Suprapubic skin (tissue), 4 donors: ENCODE measurements at regions not wholly inside any gene's neighbourhood (a gene's known extent, or its start where the extent isn't known, plus 50 kb on each side); places are given as distances from the start of the nearest gene placed in this dataset.
"Not testable (repeated sequence)": the region's sequence is repeated elsewhere in the genome, so short reads cannot be mapped to it uniquely, and the experiment has no call there.

Experiments used
- DNase-seq, 2 donors: peaks; one replicate each; pipeline ENCODE4 v3.0.0-alpha.2; 2019; ENCODE audit warnings: low spot score in 2 of 2
- H3K27ac ChIP-seq: fragments of 200-600 bp; sonication (generic); one replicate; pipeline ENCODE4 v1.5.1; 2019
- H3K27me3 ChIP-seq: fragments of 200-600 bp; sonication (generic); one replicate; pipeline ENCODE4 v1.5.1; 2019
- H3K36me3 ChIP-seq: fragments of 200-600 bp; sonication (generic); one replicate; pipeline ENCODE4 v1.5.1; 2019
- H3K4me1 ChIP-seq: fragments of 200-600 bp; sonication (generic); one replicate; pipeline ENCODE4 v1.5.1; 2019
- H3K4me3 ChIP-seq: fragments of 200-600 bp; sonication (generic); one replicate; pipeline ENCODE4 v1.5.1; 2019; ENCODE audit warnings: mild to moderate bottlenecking
- H3K9me3 ChIP-seq: fragments of 200-600 bp; sonication (generic); one replicate; pipeline ENCODE4 v1.5.1; 2019
- CTCF ChIP-seq, 2 donors: fragments of 200-600 bp in 1 of 2; fragments of 450-650 bp in 1 of 2; sonication (generic) in 1 of 2; IDR thresholded peaks; one replicate each; pipeline ENCODE4 v1.5.1; 2016 to 2019; ENCODE audit warnings: antibody characterized with exemption in 2 of 2, mild to moderate bottlenecking in 1 of 2, moderate library complexity in 1 of 2
- EP300 ChIP-seq: sonication (generic); formaldehyde crosslinking; IDR thresholded peaks from one replicate; pipeline ENCODE4 v1.6.1; 2017; ENCODE audit warnings: antibody characterized with exemption
- POLR2A ChIP-seq, 2 donors: fragments of 450-650 bp; IDR thresholded peaks; one replicate each; pipeline ENCODE4 v1.6.1; 2017; ENCODE audit warnings: antibody characterized with exemption in 2 of 2, mild to moderate bottlenecking in 2 of 2, moderate library complexity in 2 of 2
- POLR2AphosphoS5 ChIP-seq, 3 donors: sonication (generic); formaldehyde crosslinking; IDR thresholded peaks; one replicate each; pipeline ENCODE4 v1.6.1; 2017; ENCODE audit warnings: antibody characterized with exemption in 3 of 3
- WGBS: methylation state at CpG from one replicate; pipeline ENCODE4 v1.1.5; 2018; 5-methylcytosine and 5-hydroxymethylcytosine counted together

GRCh38 chr5:145403992-145404391 is 431.1 kb downstream of the PRELID2 start:
- H3K4me1 ChIP-seq: no peaks in the 10 kb centered on the region
- H3K27me3 ChIP-seq: no peaks in the 10 kb centered on the region
- no peak for DNase-seq
- no peaks in the 10 kb centered on the region for H3K36me3 ChIP-seq
- TF ChIP-seq POLR2A (IDR thresholded peaks at IDR 0.05) (no peak), EP300 (no peak), CTCF (IDR thresholded peaks at IDR 0.05) (no peak), POLR2AphosphoS5 (IDR thresholded peaks at IDR 0.05) (no peak)
- H3K9me3 ChIP-seq: peaks cover 12% of the 10 kb centered on the region
- H3K4me3 ChIP-seq: no peak overlapping the region
- WGBS: 94% methylated on average over 7 of the region's 7 CpGs
- H3K27ac ChIP-seq: no peak overlapping the region

DNA sequence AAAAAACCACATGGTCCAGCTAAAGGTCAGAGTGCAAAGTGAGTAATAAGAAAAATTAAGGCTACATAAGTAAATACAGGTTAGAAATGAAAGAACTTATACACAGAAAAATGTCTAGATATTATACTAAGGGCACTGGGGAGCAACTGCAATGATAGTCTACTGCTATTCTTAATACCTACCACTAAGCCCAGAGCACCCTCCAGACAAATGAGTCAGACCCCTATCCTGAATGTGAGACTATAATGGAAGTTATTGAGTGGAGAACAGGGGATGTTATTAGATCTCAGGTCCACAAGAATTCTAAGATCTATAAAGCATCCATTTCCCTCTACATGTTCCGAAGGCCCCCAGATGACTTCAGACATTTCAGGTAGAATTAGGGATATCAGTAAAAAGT is 438.3 kb downstream of the PRELID2 start:
- Histone ChIP-seq H3K36me3 (no peaks in the 10 kb centered on the region), H3K27ac (no peak overlapping the region), H3K4me1 (no peaks in the 10 kb centered on the region), H3K9me3 (no peaks in the 10 kb centered on the region), H3K27me3 (no peaks in the 10 kb centered on the region), H3K4me3 (no peak overlapping the region)
- no peak for DNase-seq
- WGBS: 97% methylated on average over 1 of the region's 1 CpG
- TF ChIP-seq POLR2AphosphoS5 (IDR thresholded peaks at IDR 0.05) (no peak), CTCF (IDR thresholded peaks at IDR 0.05) (no peak), POLR2A (IDR thresholded peaks at IDR 0.05) (no peak)

DNA sequence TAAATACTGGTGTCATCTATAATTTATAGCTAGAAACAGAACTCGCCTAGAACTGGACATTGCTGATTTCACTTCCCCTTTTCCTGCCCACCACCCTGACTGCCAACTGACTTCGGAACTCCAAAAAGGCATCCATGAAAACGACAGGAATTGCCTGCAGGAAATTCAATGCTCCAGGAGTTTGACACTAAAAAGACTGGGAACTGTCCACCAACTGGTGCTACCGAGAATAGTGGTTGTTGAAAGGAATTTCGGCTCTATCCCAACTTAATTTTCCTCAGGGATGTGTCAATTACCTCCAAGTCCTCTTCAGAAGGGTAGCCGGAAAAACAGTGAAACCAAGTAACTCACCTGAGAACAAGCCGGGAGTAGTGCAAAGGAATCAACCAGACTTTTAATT is 440.0 kb downstream of the PRELID2 start:
- not testable (repeated sequence) for H3K27ac ChIP-seq, H3K36me3 ChIP-seq, DNase-seq, H3K27me3 ChIP-seq, H3K4me3 ChIP-seq, H3K4me1 ChIP-seq, H3K9me3 ChIP-seq
- 66% methylated on average over 7 of the region's 7 CpGs for WGBS

- no peak overlapping the region for H3K4me3 ChIP-seq
- no peak overlapping the region for H3K27ac ChIP-seq
- WGBS: 75% methylated on average over 3 of the region's 3 CpGs
- DNase-seq: no peak
- no peaks in the 10 kb centered on the region for H3K27me3 ChIP-seq
- no peaks in the 10 kb centered on the region for H3K9me3 ChIP-seq
- no peaks in the 10 kb centered on the region for H3K36me3 ChIP-seq
- H3K4me1 ChIP-seq: no peaks in the 10 kb centered on the region
- TF ChIP-seq EP300: no peak
- no peak for TF ChIP-seq POLR2AphosphoS5 (IDR thresholded peaks at IDR 0.05)
- TF ChIP-seq CTCF (IDR thresholded peaks at IDR 0.05): no peak
- TF ChIP-seq POLR2A (IDR thresholded peaks at IDR 0.05): no peak
Measured at GRCh38 chr5:145393426-145393825, 441.7 kb downstream of the PRELID2 start.

- no peak for TF ChIP-seq EP300
- TF ChIP-seq POLR2A (IDR thresholded peaks at IDR 0.05): no peak
- no peak for TF ChIP-seq CTCF (IDR thresholded peaks at IDR 0.05)
- no peak for TF ChIP-seq POLR2AphosphoS5 (IDR thresholded peaks at IDR 0.05)
- H3K27me3 ChIP-seq: no peaks in the 10 kb centered on the region
- WGBS: 0% methylated on average over 1 of the region's 1 CpG
- DNase-seq: no peak
- H3K36me3 ChIP-seq: no peaks in the 10 kb centered on the region
- H3K9me3 ChIP-seq: no peaks in the 10 kb centered on the region
- H3K4me1 ChIP-seq: no peaks in the 10 kb centered on the region
- no peak overlapping the region for H3K4me3 ChIP-seq
- H3K27ac ChIP-seq: no peak overlapping the region
Measured at GRCh38 chr5:145389047-145389446, 446.1 kb downstream of the PRELID2 start.

DNA sequence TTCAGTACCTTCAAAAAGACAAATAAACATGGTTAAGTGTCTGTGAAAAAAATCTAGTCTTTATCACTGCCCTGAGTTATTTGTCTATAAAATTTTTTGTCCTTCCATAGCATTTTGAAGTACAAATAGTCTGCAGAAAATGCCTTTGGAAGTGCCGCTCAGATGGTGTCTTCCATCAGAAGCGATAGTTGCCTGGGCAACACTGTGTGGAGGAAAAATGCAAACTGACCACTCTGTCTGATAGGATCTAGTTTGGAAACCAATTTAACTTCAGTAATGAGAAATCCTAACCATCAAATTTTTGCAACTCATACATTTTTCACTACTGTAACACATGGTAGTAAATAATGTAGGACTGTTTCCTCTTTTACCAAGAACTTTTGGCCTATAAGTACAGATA is 449.9 kb downstream of the PRELID2 start:
- Histone ChIP-seq H3K36me3 (no peaks in the 10 kb centered on the region), H3K27ac (no peak overlapping the region), H3K27me3 (no peaks in the 10 kb centered on the region), H3K4me1 (no peaks in the 10 kb centered on the region), H3K9me3 (peaks cover 4% of the 10 kb centered on the region), H3K4me3 (no peak overlapping the region)
- 88% methylated on average over 2 of the region's 2 CpGs for WGBS
- no peak for DNase-seq
- TF ChIP-seq POLR2AphosphoS5 (IDR thresholded peaks at IDR 0.05): no peak
- TF ChIP-seq EP300: no peak
- TF ChIP-seq POLR2A (IDR thresholded peaks at IDR 0.05): no peak
- TF ChIP-seq CTCF (IDR thresholded peaks at IDR 0.05): no peak
